ENCODE measurements at regions not wholly inside any gene's neighbourhood (a gene's known extent, or its start where the extent isn't known, plus 50 kb on each side); places are given as distances from the start of the nearest gene placed in this dataset.

DNA sequence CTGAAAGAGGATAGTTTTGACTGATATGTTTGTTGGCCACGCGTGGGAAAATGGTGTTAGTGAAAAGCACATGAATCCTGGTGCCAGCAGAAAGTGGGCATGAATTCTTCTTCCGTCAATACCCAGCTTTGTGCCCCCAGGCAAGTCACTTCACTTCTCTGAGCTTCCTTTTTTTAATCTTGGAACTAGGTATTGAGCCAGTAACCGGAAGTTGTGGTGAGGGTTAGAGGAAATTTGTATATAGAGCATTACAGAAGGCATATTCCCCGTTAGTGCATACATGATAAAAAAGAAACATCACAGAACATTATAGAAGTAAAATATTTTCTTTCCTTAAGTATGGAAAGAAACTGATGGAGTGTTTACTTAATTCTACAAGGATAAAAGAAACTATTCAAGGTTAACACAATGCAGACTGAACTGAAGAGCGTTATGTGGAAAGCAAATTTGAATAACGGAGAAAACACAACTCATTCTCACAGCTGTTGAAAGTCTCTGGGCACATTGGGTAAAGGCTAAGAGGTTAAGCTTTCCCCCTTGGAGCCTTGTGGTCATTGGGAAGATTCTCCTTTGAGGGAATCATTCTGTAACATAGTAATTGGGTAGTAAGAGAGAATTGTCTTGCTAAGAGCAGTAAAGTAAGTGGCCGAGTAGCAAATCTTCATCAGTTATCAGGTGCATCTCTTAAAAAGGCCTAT is 223.1 kb downstream of the BCAS1 start:
- Mint-ChIP-seq H3K4me1 (ENCODE audit: unreplicated experiment) (peaks cover 16% of the 10 kb centered on the region), H3K9me3 (ENCODE audit: unreplicated experiment) (no peaks in the 10 kb centered on the region), H3K36me3 (ENCODE audit: low read depth, unreplicated experiment) (no peaks in the 10 kb centered on the region), H3K27me3 (ENCODE audit: unreplicated experiment) (no peaks in the 10 kb centered on the region), H3K4me3 (ENCODE audit: unreplicated experiment) (no peak overlapping the region), H3K27ac (ENCODE audit: unreplicated experiment) (no peak overlapping the region)
- TF ChIP-seq, protein P1, sequence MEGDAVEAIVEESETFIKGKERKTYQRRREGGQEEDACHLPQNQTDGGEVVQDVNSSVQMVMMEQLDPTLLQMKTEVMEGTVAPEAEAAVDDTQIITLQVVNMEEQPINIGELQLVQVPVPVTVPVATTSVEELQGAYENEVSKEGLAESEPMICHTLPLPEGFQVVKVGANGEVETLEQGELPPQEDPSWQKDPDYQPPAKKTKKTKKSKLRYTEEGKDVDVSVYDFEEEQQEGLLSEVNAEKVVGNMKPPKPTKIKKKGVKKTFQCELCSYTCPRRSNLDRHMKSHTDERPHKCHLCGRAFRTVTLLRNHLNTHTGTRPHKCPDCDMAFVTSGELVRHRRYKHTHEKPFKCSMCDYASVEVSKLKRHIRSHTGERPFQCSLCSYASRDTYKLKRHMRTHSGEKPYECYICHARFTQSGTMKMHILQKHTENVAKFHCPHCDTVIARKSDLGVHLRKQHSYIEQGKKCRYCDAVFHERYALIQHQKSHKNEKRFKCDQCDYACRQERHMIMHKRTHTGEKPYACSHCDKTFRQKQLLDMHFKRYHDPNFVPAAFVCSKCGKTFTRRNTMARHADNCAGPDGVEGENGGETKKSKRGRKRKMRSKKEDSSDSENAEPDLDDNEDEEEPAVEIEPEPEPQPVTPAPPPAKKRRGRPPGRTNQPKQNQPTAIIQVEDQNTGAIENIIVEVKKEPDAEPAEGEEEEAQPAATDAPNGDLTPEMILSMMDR (IDR thresholded peaks at IDR 0.05; ENCODE audit: unreplicated experiment) = no peak
- no peak for DNase-seq (ENCODE audit: low spot score)

- Mint-ChIP-seq H3K4me3 (ENCODE audit: unreplicated experiment) (no peak overlapping the region), H3K36me3 (ENCODE audit: low read depth, unreplicated experiment) (no peaks in the 10 kb centered on the region), H3K4me1 (ENCODE audit: unreplicated experiment) (peaks cover 11% of the 10 kb centered on the region), H3K27ac (ENCODE audit: unreplicated experiment) (no peak overlapping the region), H3K27me3 (ENCODE audit: unreplicated experiment) (no peaks in the 10 kb centered on the region), H3K9me3 (ENCODE audit: unreplicated experiment) (no peaks in the 10 kb centered on the region)
- DNase-seq (ENCODE audit: low spot score) = no peak
- TF ChIP-seq, protein P1 (IDR thresholded peaks at IDR 0.05; ENCODE audit: unreplicated experiment) = no peak
Measured at GRCh38 chr20:53846640-53847039, 223.8 kb downstream of the BCAS1 start.

- H3K9me3 Mint-ChIP-seq (ENCODE audit: unreplicated experiment) = no peaks in the 10 kb centered on the region
- TF ChIP-seq, protein P1 (IDR thresholded peaks at IDR 0.05; ENCODE audit: unreplicated experiment) = no peak
- H3K4me3 Mint-ChIP-seq (ENCODE audit: unreplicated experiment) = no peak overlapping the region
- no peaks in the 10 kb centered on the region for H3K36me3 Mint-ChIP-seq (ENCODE audit: low read depth, unreplicated experiment)
- no peak overlapping the region for H3K27ac Mint-ChIP-seq (ENCODE audit: unreplicated experiment)
- no peak for DNase-seq (ENCODE audit: low spot score)
- no peaks in the 10 kb centered on the region for H3K27me3 Mint-ChIP-seq (ENCODE audit: unreplicated experiment)
- H3K4me1 Mint-ChIP-seq (ENCODE audit: unreplicated experiment) = peaks cover 10% of the 10 kb centered on the region
Measured at GRCh38 chr20:53845980-53846379, 224.4 kb downstream of the BCAS1 start.

- Mint-ChIP-seq H3K4me3 (ENCODE audit: unreplicated experiment) (no peak overlapping the region), H3K27ac (ENCODE audit: unreplicated experiment) (no peak overlapping the region), H3K36me3 (ENCODE audit: low read depth, unreplicated experiment) (no peaks in the 10 kb centered on the region), H3K9me3 (ENCODE audit: unreplicated experiment) (no peaks in the 10 kb centered on the region), H3K27me3 (ENCODE audit: unreplicated experiment) (peaks cover under 1% of the 10 kb centered on the region), H3K4me1 (ENCODE audit: unreplicated experiment) (peaks cover 12% of the 10 kb centered on the region)
- DNase-seq (ENCODE audit: low spot score) = no peak
- TF ChIP-seq, protein P1 (IDR thresholded peaks at IDR 0.05; ENCODE audit: unreplicated experiment) = no peak
Measured at GRCh38 chr20:53844259-53844658, 226.1 kb downstream of the BCAS1 start.

GRCh38 chr20:53843645-53844044 is 226.7 kb downstream of the BCAS1 start:
- Mint-ChIP-seq H3K27ac (ENCODE audit: unreplicated experiment) (no peak overlapping the region), H3K36me3 (ENCODE audit: low read depth, unreplicated experiment) (no peaks in the 10 kb centered on the region), H3K27me3 (ENCODE audit: unreplicated experiment) (peaks cover 2% of the 10 kb centered on the region), H3K9me3 (ENCODE audit: unreplicated experiment) (no peaks in the 10 kb centered on the region), H3K4me3 (ENCODE audit: unreplicated experiment) (no peak overlapping the region), H3K4me1 (ENCODE audit: unreplicated experiment) (peaks cover 12% of the 10 kb centered on the region)
- no peak for DNase-seq (ENCODE audit: low spot score)
- TF ChIP-seq, protein P1 (IDR thresholded peaks at IDR 0.05; ENCODE audit: unreplicated experiment) = no peak
